ENCODE measurements at regions not wholly inside any gene's neighbourhood (a gene's known extent, or its start where the extent isn't known, plus 50 kb on each side); places are given as distances from the start of the nearest gene placed in this dataset.

DNA sequence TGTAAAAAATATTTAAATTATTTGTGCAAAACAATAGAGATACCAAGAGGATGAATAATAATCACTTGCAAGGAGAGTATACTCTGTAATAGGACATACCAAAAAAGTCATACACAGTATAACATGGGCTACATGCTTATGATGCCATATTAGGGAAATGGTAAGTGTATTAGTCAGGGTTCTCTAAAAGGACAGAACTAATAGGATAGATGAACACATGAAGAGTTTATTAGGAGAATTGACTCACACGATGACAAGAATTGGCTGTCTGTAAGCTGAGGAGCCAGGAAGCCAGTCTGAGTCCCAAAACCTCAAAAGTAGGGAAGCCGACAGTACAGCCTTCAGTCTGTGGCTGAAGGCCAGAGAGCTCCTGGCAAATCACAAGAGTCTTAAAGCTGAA is 151.2 kb downstream of the DTHD1 start:
- H3K4me3 Mint-ChIP-seq (ENCODE audit: unreplicated experiment) = no peak overlapping the region
- H3K27me3 Mint-ChIP-seq (ENCODE audit: unreplicated experiment) = no peaks in the 10 kb centered on the region
- H3K27ac Mint-ChIP-seq (ENCODE audit: unreplicated experiment) = no peak overlapping the region
- no peaks in the 10 kb centered on the region for H3K9me3 Mint-ChIP-seq (ENCODE audit: unreplicated experiment)
- no peak for DNase-seq (ENCODE audit: low spot score)
- no peaks in the 10 kb centered on the region for H3K36me3 Mint-ChIP-seq (ENCODE audit: low read depth, unreplicated experiment)
- TF ChIP-seq, protein P1, sequence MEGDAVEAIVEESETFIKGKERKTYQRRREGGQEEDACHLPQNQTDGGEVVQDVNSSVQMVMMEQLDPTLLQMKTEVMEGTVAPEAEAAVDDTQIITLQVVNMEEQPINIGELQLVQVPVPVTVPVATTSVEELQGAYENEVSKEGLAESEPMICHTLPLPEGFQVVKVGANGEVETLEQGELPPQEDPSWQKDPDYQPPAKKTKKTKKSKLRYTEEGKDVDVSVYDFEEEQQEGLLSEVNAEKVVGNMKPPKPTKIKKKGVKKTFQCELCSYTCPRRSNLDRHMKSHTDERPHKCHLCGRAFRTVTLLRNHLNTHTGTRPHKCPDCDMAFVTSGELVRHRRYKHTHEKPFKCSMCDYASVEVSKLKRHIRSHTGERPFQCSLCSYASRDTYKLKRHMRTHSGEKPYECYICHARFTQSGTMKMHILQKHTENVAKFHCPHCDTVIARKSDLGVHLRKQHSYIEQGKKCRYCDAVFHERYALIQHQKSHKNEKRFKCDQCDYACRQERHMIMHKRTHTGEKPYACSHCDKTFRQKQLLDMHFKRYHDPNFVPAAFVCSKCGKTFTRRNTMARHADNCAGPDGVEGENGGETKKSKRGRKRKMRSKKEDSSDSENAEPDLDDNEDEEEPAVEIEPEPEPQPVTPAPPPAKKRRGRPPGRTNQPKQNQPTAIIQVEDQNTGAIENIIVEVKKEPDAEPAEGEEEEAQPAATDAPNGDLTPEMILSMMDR (IDR thresholded peaks at IDR 0.05; ENCODE audit: unreplicated experiment) = no peak
- no peaks in the 10 kb centered on the region for H3K4me1 Mint-ChIP-seq (ENCODE audit: unreplicated experiment)

DNA sequence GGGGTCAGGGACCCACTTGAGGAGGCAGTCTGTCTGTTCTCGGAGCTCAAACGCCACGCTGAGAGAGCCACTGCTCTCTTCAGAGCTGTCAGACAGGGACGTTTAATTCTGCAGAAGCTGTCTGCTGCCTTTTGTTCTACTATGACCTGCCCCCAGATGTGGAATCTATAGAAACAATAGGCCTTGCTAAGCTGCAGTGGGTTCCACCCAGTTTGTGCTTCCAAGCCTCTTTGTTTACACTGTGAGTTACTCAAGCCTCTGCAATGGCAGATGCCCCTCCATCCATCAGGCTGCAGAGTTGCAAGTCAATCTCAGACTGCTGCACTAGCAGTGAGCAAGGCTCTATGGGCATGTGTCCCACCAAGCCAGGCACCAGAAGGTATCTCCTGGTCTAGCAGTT is 158.1 kb downstream of the DTHD1 start:
- TF ChIP-seq, protein P1 (IDR thresholded peaks at IDR 0.05; ENCODE audit: unreplicated experiment) = no peak
- H3K36me3 Mint-ChIP-seq (ENCODE audit: low read depth, unreplicated experiment) = no peaks in the 10 kb centered on the region

DNA sequence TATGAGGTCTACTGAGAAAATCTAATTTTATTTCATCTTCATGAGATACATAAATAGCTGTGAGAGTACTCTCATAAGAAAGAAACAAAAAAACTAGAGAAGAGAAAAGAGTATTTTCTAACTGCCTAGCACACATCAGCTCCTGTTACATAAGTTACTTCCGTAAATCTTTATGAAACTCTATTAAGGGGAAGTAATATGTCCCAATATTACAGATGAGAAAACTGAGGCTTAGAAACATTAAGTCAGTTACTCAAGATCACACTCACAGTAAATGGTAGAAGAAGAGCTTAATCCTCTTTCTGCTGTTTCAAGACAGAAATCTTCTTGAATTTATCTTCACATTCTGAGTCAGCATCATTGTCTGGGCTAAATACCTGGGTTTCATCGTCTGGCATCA is 164.1 kb downstream of the DTHD1 start:
- H3K27me3 Mint-ChIP-seq (ENCODE audit: unreplicated experiment) = no peaks in the 10 kb centered on the region
- H3K4me3 Mint-ChIP-seq (ENCODE audit: unreplicated experiment) = no peak overlapping the region
- no peaks in the 10 kb centered on the region for H3K4me1 Mint-ChIP-seq (ENCODE audit: unreplicated experiment)
- H3K9me3 Mint-ChIP-seq (ENCODE audit: unreplicated experiment) = no peaks in the 10 kb centered on the region
- no peak overlapping the region for H3K27ac Mint-ChIP-seq (ENCODE audit: unreplicated experiment)
- H3K36me3 Mint-ChIP-seq (ENCODE audit: low read depth, unreplicated experiment) = no peaks in the 10 kb centered on the region
- TF ChIP-seq, protein P1 (IDR thresholded peaks at IDR 0.05; ENCODE audit: unreplicated experiment) = no peak
- DNase-seq (ENCODE audit: low spot score) = no peak

More for the DNA sequence above, 158.1 kb downstream of the DTHD1 start:
- Mint-ChIP-seq H3K9me3 (ENCODE audit: unreplicated experiment) (no peaks in the 10 kb centered on the region), H3K4me1 (ENCODE audit: unreplicated experiment) (no peaks in the 10 kb centered on the region), H3K27ac (ENCODE audit: unreplicated experiment) (no peak overlapping the region), H3K4me3 (ENCODE audit: unreplicated experiment) (no peak overlapping the region), H3K27me3 (ENCODE audit: unreplicated experiment) (no peaks in the 10 kb centered on the region)
- no peak for DNase-seq (ENCODE audit: low spot score)

DNA sequence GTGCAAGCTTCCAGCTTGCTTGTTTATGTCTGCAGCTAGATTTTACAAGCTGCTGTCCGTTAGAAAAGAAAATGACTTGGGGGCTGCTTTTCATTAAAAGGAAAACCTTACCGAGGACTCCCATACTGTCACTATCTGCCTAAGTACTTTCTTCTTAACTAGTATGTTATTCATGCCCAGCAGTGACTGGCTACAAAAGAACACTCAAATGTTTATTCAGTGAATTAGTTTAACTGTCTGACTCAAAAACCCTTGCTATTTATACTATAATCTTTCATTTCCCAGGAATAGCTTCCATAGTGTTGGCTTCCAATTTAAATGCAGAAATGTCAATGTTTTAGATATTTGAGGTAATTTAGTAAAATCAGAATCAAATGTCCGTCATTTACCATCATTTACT is 164.9 kb downstream of the DTHD1 start:
- H3K27ac Mint-ChIP-seq (ENCODE audit: unreplicated experiment) = no peak overlapping the region
- no peaks in the 10 kb centered on the region for H3K4me1 Mint-ChIP-seq (ENCODE audit: unreplicated experiment)
- DNase-seq (ENCODE audit: low spot score) = no peak
- TF ChIP-seq, protein P1 (IDR thresholded peaks at IDR 0.05; ENCODE audit: unreplicated experiment) = no peak
- H3K9me3 Mint-ChIP-seq (ENCODE audit: unreplicated experiment) = no peaks in the 10 kb centered on the region
- no peak overlapping the region for H3K4me3 Mint-ChIP-seq (ENCODE audit: unreplicated experiment)
- no peaks in the 10 kb centered on the region for H3K36me3 Mint-ChIP-seq (ENCODE audit: low read depth, unreplicated experiment)
- no peaks in the 10 kb centered on the region for H3K27me3 Mint-ChIP-seq (ENCODE audit: unreplicated experiment)

DNA sequence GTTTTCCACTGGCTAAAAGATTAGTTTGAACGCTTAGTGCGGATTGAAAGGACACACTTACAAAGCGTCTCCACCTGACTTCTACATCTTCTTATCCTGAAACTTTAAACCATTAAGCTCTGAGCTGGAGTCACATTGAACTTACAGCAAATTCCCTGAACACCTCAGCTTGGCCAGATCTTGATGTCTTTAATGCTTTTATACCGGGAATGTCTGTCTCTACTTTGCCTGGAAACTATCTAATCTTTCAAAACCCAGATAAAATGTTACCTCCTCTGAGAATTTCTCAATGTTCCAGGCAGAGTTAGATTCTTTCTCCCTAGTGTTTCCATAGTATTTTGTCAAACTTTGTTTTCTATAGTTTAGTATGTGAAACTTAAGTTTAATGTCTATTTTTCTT is 179.9 kb downstream of the DTHD1 start:
- Mint-ChIP-seq H3K4me1 (ENCODE audit: unreplicated experiment) (peaks cover 2% of the 10 kb centered on the region), H3K9me3 (ENCODE audit: unreplicated experiment) (no peaks in the 10 kb centered on the region), H3K4me3 (ENCODE audit: unreplicated experiment) (no peak overlapping the region), H3K36me3 (ENCODE audit: low read depth, unreplicated experiment) (no peaks in the 10 kb centered on the region), H3K27ac (ENCODE audit: unreplicated experiment) (no peak overlapping the region), H3K27me3 (ENCODE audit: unreplicated experiment) (no peaks in the 10 kb centered on the region)
- no peak for DNase-seq (ENCODE audit: low spot score)
- TF ChIP-seq, protein P1 (IDR thresholded peaks at IDR 0.05; ENCODE audit: unreplicated experiment) = no peak
